ENCODE measurements at regions not wholly inside any gene's neighbourhood (a gene's known extent, or its start where the extent isn't known, plus 50 kb on each side); places are given as distances from the start of the nearest gene placed in this dataset.

- Histone ChIP-seq H3K9me3 (no peaks in the 10 kb centered on the region; the same call in 1 of the 2 replicates), H3K27me3 (replicated peaks; ENCODE audit: control insufficient read depth, insufficient read depth, low read length) (no peaks in the 10 kb centered on the region), H3K4me1 (no peaks in the 10 kb centered on the region), H3K36me3 (ENCODE audit: control insufficient read depth, insufficient read depth, low read length) (no peaks in the 10 kb centered on the region), H3K4me3 (ENCODE audit: low read depth, low read length) (no peak overlapping the region)
- TF ChIP-seq CTCF (IDR thresholded peaks at IDR 0.05; ENCODE audit: insufficient read depth in 1 of 2, low read depth in 1 of 2, low read length in 1 of 2, severe bottlenecking in 1 of 2, unreplicated experiment in 1 of 2) = no peak
- Mint-ChIP-seq H3K36me3 (ENCODE audit: insufficient read depth, unreplicated experiment) (no peaks in the 10 kb centered on the region), H3K9me3 (ENCODE audit: unreplicated experiment) (peaks cover 11% of the 10 kb centered on the region), H3K4me1 (ENCODE audit: low read depth, unreplicated experiment) (no peaks in the 10 kb centered on the region), H3K4me3 (ENCODE audit: unreplicated experiment) (no peak overlapping the region), H3K27ac (ENCODE audit: unreplicated experiment) (no peak overlapping the region), H3K27me3 (ENCODE audit: insufficient read depth, unreplicated experiment) (peaks cover 7% of the 10 kb centered on the region)
- intact Hi-C loops (cut with micrococcal nuclease; ENCODE audit: unreplicated experiment) = no loop called here
- BruUV-seq (replicated peaks) = no TSS peak
- ChIA-PET CTCF (no interaction called here), POLR2A (no interaction called here)
- no peak for DNase-seq
Observed at GRCh38 chr6:164016056-164016455, 601.5 kb downstream of the QKI start.

GRCh38 chr6:164015088-164015484, 600.6 kb downstream of the QKI start:
- no peaks in the 10 kb centered on the region; the same call in 1 of the 2 replicates for H3K9me3 ChIP-seq
- H3K4me1 ChIP-seq = no peaks in the 10 kb centered on the region
- no peak overlapping the region for H3K27ac Mint-ChIP-seq (ENCODE audit: unreplicated experiment)
- H3K4me3 ChIP-seq (ENCODE audit: low read depth, low read length) = no peak overlapping the region
- ChIA-PET CTCF (no interaction called here), POLR2A (no interaction called here)
- TF ChIP-seq CTCF (IDR thresholded peaks at IDR 0.05; ENCODE audit: insufficient read depth in 1 of 2, low read depth in 1 of 2, low read length in 1 of 2, severe bottlenecking in 1 of 2, unreplicated experiment in 1 of 2) = no peak
- H3K4me3 Mint-ChIP-seq (ENCODE audit: unreplicated experiment) = no peak overlapping the region
- H3K9me3 Mint-ChIP-seq (ENCODE audit: unreplicated experiment) = peaks cover 11% of the 10 kb centered on the region
- H3K27me3 Mint-ChIP-seq (ENCODE audit: insufficient read depth, unreplicated experiment) = peaks cover 7% of the 10 kb centered on the region
- no peaks in the 10 kb centered on the region for H3K27me3 ChIP-seq (replicated peaks; ENCODE audit: control insufficient read depth, insufficient read depth, low read length)
- no peaks in the 10 kb centered on the region for H3K4me1 Mint-ChIP-seq (ENCODE audit: low read depth, unreplicated experiment)
- no peaks in the 10 kb centered on the region for H3K36me3 ChIP-seq (ENCODE audit: control insufficient read depth, insufficient read depth, low read length)
- no TSS peak for BruUV-seq (replicated peaks)
- no peaks in the 10 kb centered on the region for H3K36me3 Mint-ChIP-seq (ENCODE audit: insufficient read depth, unreplicated experiment)
- no peak for DNase-seq
- intact Hi-C loops (cut with micrococcal nuclease; ENCODE audit: unreplicated experiment) = no loop called here

GRCh38 chr6:164014346-164015087, 600.0 kb downstream of the QKI start:
- peaks cover 11% of the 10 kb centered on the region for H3K9me3 Mint-ChIP-seq (ENCODE audit: unreplicated experiment)
- ChIA-PET CTCF (no interaction called here), POLR2A (no interaction called here)
- BruUV-seq (replicated peaks) = no TSS peak
- no peak overlapping the region for H3K4me3 ChIP-seq (ENCODE audit: low read depth, low read length)
- no peak overlapping the region for H3K4me3 Mint-ChIP-seq (ENCODE audit: unreplicated experiment)
- no peak for TF ChIP-seq CTCF (IDR thresholded peaks at IDR 0.05; ENCODE audit: insufficient read depth in 1 of 2, low read depth in 1 of 2, low read length in 1 of 2, severe bottlenecking in 1 of 2, unreplicated experiment in 1 of 2)
- H3K4me1 Mint-ChIP-seq (ENCODE audit: low read depth, unreplicated experiment) = no peaks in the 10 kb centered on the region
- H3K27me3 ChIP-seq (replicated peaks; ENCODE audit: control insufficient read depth, insufficient read depth, low read length) = no peaks in the 10 kb centered on the region
- H3K36me3 ChIP-seq (ENCODE audit: control insufficient read depth, insufficient read depth, low read length) = no peaks in the 10 kb centered on the region
- peaks cover 7% of the 10 kb centered on the region for H3K27me3 Mint-ChIP-seq (ENCODE audit: insufficient read depth, unreplicated experiment)
- intact Hi-C loops (cut with micrococcal nuclease; ENCODE audit: unreplicated experiment) = no loop called here
- H3K36me3 Mint-ChIP-seq (ENCODE audit: insufficient read depth, unreplicated experiment) = no peaks in the 10 kb centered on the region
- H3K9me3 ChIP-seq = no peaks in the 10 kb centered on the region; the same call in 1 of the 2 replicates
- H3K4me1 ChIP-seq = no peaks in the 10 kb centered on the region
- H3K27ac Mint-ChIP-seq (ENCODE audit: unreplicated experiment) = no peak overlapping the region
- DNase-seq = no peak

All from Caco-2 (cell line).